Tibial nerve (tissue), 4 donors: ENCODE measurements at regions not wholly inside any gene's neighbourhood (a gene's known extent, or its start where the extent isn't known, plus 50 kb on each side); places are given as distances from the start of the nearest gene placed in this dataset.

Experiments used
- EP300 ChIP-seq, 2 donors: sonication (generic); formaldehyde crosslinking; IDR thresholded peaks; one replicate each; pipeline ENCODE4 v1.6.1; 2017; ENCODE audit warnings: antibody characterized with exemption in 2 of 2, mild to moderate bottlenecking in 1 of 2
- POLR2A ChIP-seq, 2 donors: fragments of 450-650 bp; IDR thresholded peaks; one replicate each; pipeline ENCODE4 v1.6.1; 2017; ENCODE audit warnings: antibody characterized with exemption in 2 of 2, mild to moderate bottlenecking in 2 of 2, moderate library complexity in 2 of 2
- TF ChIP-seq, protein P1 (sequence below), 5 experiments: fragments of 200-600 bp in 3 of 5; fragments of 450-650 bp in 2 of 5; sonication (generic) in 3 of 5; IDR thresholded peaks; one replicate each; pipeline ENCODE4 v1.5.1; 2016 to 2019; ENCODE audit warnings: antibody characterized with exemption in 5 of 5, mild to moderate bottlenecking in 3 of 5, moderate library complexity in 2 of 5

DNA sequence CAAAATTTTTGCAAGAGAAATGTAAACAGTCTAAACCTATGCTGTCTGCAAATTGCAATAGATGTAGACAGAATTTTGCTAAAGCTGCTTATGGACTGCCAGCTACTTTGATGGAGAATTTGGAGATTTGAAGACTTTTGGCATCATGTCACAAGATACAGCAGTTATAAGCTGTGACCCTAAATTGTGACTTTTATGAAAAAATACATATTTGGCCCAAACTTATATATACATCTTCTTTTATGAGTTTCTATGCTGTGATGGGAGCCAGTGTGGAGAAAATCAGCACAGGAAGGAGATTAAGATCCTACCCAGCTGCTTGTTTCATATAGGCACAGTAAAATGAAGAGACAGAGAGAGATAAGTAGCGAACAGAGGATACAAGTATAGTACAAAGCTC lies 1595.4 kb downstream of the PLA2G4A start:
- TF ChIP-seq, protein P1, sequence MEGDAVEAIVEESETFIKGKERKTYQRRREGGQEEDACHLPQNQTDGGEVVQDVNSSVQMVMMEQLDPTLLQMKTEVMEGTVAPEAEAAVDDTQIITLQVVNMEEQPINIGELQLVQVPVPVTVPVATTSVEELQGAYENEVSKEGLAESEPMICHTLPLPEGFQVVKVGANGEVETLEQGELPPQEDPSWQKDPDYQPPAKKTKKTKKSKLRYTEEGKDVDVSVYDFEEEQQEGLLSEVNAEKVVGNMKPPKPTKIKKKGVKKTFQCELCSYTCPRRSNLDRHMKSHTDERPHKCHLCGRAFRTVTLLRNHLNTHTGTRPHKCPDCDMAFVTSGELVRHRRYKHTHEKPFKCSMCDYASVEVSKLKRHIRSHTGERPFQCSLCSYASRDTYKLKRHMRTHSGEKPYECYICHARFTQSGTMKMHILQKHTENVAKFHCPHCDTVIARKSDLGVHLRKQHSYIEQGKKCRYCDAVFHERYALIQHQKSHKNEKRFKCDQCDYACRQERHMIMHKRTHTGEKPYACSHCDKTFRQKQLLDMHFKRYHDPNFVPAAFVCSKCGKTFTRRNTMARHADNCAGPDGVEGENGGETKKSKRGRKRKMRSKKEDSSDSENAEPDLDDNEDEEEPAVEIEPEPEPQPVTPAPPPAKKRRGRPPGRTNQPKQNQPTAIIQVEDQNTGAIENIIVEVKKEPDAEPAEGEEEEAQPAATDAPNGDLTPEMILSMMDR (IDR thresholded peaks at IDR 0.05) = no peak
- TF ChIP-seq POLR2A (IDR thresholded peaks at IDR 0.05) (no peak), EP300 (IDR thresholded peaks at IDR 0.05) (no peak)
